ENCODE measurements at regions not wholly inside any gene's neighbourhood (a gene's known extent, or its start where the extent isn't known, plus 50 kb on each side); places are given as distances from the start of the nearest gene placed in this dataset.

- TF ChIP-seq CTCF (IDR thresholded peaks at IDR 0.05; ENCODE audit: insufficient read depth, low read depth, low read length, missing control alignments), result no peak
Observed at GRCh38 chr3:137820366-137820765, 56.3 kb downstream of the SOX14 start.

GRCh38 chr3:137835096-137835495, 71.0 kb downstream of the SOX14 start:
- TF ChIP-seq CTCF (IDR thresholded peaks at IDR 0.05; ENCODE audit: insufficient read depth, low read depth, low read length, missing control alignments), result no peak
- H3K4me3 ChIP-seq (ENCODE audit: low read depth, low read length), result no peak overlapping the region

More at GRCh38 chr3:137820366-137820765, 56.3 kb downstream of the SOX14 start:
- H3K4me3 ChIP-seq (ENCODE audit: low read depth, low read length), result no peak overlapping the region
- no peak for DNase-seq (ENCODE audit: low read depth)

GRCh38 chr3:137845194-137845593, 81.1 kb downstream of the SOX14 start:
- no peak overlapping the region for H3K4me3 ChIP-seq (ENCODE audit: low read depth, low read length)
- TF ChIP-seq CTCF (IDR thresholded peaks at IDR 0.05; ENCODE audit: insufficient read depth, low read depth, low read length, missing control alignments), result no peak
- DNase-seq (ENCODE audit: low read depth), result no peak

More at GRCh38 chr3:137835096-137835495, 71.0 kb downstream of the SOX14 start:
- DNase-seq (ENCODE audit: low read depth), result no peak

GRCh38 chr3:137845666-137846065, 81.6 kb downstream of the SOX14 start:
- TF ChIP-seq CTCF (IDR thresholded peaks at IDR 0.05; ENCODE audit: insufficient read depth, low read depth, low read length, missing control alignments), result no peak
- H3K4me3 ChIP-seq (ENCODE audit: low read depth, low read length), result no peak overlapping the region
- DNase-seq (ENCODE audit: low read depth), result no peak

- H3K4me3 ChIP-seq (ENCODE audit: low read depth, low read length), result no peak overlapping the region
- no peak for TF ChIP-seq CTCF (IDR thresholded peaks at IDR 0.05; ENCODE audit: insufficient read depth, low read depth, low read length, missing control alignments)
- no peak for DNase-seq (ENCODE audit: low read depth)
Observed at GRCh38 chr3:137852391-137852830, 88.3 kb downstream of the SOX14 start.

GRCh38 chr3:137854533-137855261, 90.6 kb downstream of the SOX14 start:
- no peak for DNase-seq (ENCODE audit: low read depth)
- TF ChIP-seq CTCF (IDR thresholded peaks at IDR 0.05; ENCODE audit: insufficient read depth, low read depth, low read length, missing control alignments), result no peak
- H3K4me3 ChIP-seq (ENCODE audit: low read depth, low read length), result no peak overlapping the region

- TF ChIP-seq CTCF (IDR thresholded peaks at IDR 0.05; ENCODE audit: insufficient read depth, low read depth, low read length, missing control alignments), result no peak
- no peak overlapping the region for H3K4me3 ChIP-seq (ENCODE audit: low read depth, low read length)
- DNase-seq (ENCODE audit: low read depth), result no peak
Observed at GRCh38 chr3:137866001-137866400, 101.9 kb downstream of the SOX14 start.
